PC-9 (cell line): ENCODE measurements at regions not wholly inside any gene's neighbourhood (a gene's known extent, or its start where the extent isn't known, plus 50 kb on each side); places are given as distances from the start of the nearest gene placed in this dataset.

Source experiments
- CTCF ChIP-seq: fragments of 200-600 bp; sonication (generic); conservative IDR thresholded peaks from 2 replicates; pipeline ENCODE4 v1.6.1; 2017; ENCODE audit warnings: mixed run types, antibody characterized with exemption, mild to moderate bottlenecking, moderate library complexity
- EZH2 ChIP-seq: fragments of 200-600 bp; sonication (generic); IDR thresholded peaks from 2 replicates; pipeline ENCODE4 v1.8.0; 2017; ENCODE audit warnings: antibody characterized with exemption, low read depth

GRCh38 chr18:24910221-24910620 lies 441.7 kb downstream of the ZNF521 start:
- no peak for TF ChIP-seq EZH2
- TF ChIP-seq CTCF: no peak
